Mesodermal cell (in vitro differentiated cells): ENCODE measurements at regions not wholly inside any gene's neighbourhood (a gene's known extent, or its start where the extent isn't known, plus 50 kb on each side); places are given as distances from the start of the nearest gene placed in this dataset.
"Not testable (repeated sequence)": the region's sequence is repeated elsewhere in the genome, so short reads cannot be mapped to it uniquely, and the experiment has no call there.

ENCODE experiments used
- H3K27ac ChIP-seq: 2 replicates; pipeline ENCODE4 v1.7.0; 2013; ENCODE audit warnings: mild to moderate bottlenecking, low read depth, low read length, moderate library complexity; ENCODE audit not compliant: severe bottlenecking
- H3K36me3 ChIP-seq: 2 replicates; pipeline ENCODE4 v1.7.1; 2013; ENCODE audit warnings: mild to moderate bottlenecking, low read length, moderate library complexity; ENCODE audit not compliant: control insufficient read depth, insufficient read depth
- H3K4me1 ChIP-seq: one replicate; pipeline ENCODE4 v1.7.1; 2013; ENCODE audit warnings: mild to moderate bottlenecking, low read length; ENCODE audit not compliant: insufficient read depth, control insufficient read depth, poor library complexity, severe bottlenecking
- H3K4me3 ChIP-seq: 2 replicates; pipeline ENCODE4 v1.7.0; 2013; ENCODE audit warnings: low read length, control low read depth, mild to moderate bottlenecking; ENCODE audit not compliant: insufficient read depth, poor library complexity, severe bottlenecking; ENCODE audit errors: extremely low read depth
- H3K9me3 ChIP-seq: 2 replicates; pipeline ENCODE4 v1.7.1; 2013; ENCODE audit warnings: mild to moderate bottlenecking, low read length, moderate library complexity; ENCODE audit not compliant: control insufficient read depth
- WGBS, 2 experiments: methylation state at CpG; one replicate each; pipeline ENCODE4 v1.1.5; 2013; ENCODE audit warnings: missing lambda C conversion rate in 2 of 2; ENCODE audit not compliant: insufficient coverage in 2 of 2; 5-methylcytosine and 5-hydroxymethylcytosine counted together

DNA sequence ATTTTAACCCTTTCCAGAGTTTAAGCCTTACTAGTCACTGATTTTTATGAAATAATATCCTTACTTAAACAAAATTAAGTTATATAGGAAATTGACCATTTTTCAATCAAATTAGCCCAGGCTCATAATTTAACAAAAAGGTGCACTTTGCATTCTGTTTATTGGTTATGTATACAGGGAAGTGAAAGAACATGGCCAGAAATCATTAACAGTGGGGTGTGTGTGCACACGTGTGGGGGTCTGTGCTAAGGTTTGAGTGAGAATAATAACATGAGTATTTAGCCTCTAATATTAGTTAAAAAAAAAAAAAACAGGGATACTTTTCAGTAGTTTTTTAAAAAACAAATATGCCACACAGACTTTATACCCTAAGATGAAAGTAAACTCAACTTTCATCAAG, 510.5 kb upstream of the PFKP start:
- no peaks in the 10 kb centered on the region for H3K36me3 ChIP-seq
- H3K27ac ChIP-seq, result no peak overlapping the region
- no peaks in the 10 kb centered on the region for H3K4me1 ChIP-seq
- no peaks in the 10 kb centered on the region for H3K9me3 ChIP-seq
- no CpG with 5 or more reads among the region's 1 CpG for WGBS, 2 experiments
- H3K4me3 ChIP-seq, result no peak overlapping the region

DNA sequence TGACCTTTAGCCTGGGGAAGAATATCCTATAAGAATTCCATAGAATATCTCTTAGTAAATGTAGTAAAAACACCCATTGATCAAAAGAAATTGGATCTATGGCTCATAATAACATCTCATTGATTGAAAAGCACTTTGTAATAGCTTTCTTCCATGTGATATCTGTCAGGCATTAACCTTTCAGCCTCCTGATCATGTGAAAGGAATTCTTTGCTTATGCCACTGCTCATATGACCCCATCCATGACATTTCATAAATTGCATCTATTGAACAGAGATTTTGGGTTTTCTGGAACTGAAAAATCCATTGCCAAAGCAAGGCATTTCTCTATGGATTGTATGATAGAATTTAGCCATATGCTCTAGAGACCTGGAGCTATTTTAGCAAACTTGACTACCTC, 519.3 kb upstream of the PFKP start:
- Histone ChIP-seq H3K27ac (no peak overlapping the region), H3K36me3 (no peaks in the 10 kb centered on the region), H3K4me1 (no peaks in the 10 kb centered on the region), H3K4me3 (no peak overlapping the region), H3K9me3 (no peaks in the 10 kb centered on the region)

DNA sequence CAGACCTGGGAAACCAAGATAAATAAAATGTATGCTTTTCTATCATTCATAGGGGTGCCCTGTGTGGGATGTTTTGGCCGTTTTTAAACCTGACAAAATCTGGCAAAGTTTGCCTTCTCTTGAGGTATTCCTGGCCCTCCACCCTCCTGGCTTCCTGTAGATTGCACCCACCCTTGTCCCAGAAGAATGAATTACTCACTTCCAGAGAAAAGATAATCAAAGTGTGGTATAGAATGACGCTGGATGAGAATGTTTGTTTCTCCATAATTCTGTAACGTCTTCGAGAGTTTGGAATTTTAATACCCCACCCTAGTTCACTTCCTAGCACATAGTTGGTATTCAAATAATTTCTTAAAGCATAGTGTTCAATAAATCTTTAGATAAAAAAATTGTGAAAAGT, 519.7 kb upstream of the PFKP start:
- Histone ChIP-seq H3K27ac (no peak overlapping the region), H3K9me3 (no peaks in the 10 kb centered on the region), H3K36me3 (no peaks in the 10 kb centered on the region), H3K4me3 (no peak overlapping the region), H3K4me1 (no peaks in the 10 kb centered on the region)
- WGBS, 2 experiments, result 67% methylated on average over 1 of the region's 4 CpGs; no CpG with 5 or more reads in 1 of the 2 experiments

DNA sequence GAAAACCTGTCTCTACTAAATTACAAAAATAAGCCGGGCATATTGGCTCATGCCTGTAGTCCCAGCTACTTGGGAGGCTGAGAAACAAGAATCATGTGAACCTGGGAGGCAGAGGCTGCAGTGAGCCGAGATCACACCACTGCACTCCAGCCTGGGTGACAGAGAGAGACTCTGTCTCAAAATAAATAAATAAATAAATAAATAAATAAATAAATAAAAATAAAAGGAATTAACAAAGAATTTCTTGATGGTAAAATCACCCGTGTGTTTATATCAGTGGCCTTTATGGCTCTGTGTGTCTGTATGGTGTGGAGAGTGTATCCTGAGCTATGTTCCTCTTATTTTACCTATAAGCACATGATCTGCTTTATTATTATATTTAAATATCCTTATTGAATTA, 520.5 kb upstream of the PFKP start:
- WGBS, 2 experiments, result 83% methylated on average over 1 of the region's 3 CpGs; no CpG with 5 or more reads in 1 of the 2 experiments
- H3K27ac ChIP-seq, H3K9me3 ChIP-seq, H3K36me3 ChIP-seq, H3K4me1 ChIP-seq, H3K4me3 ChIP-seq: not testable (repeated sequence)

DNA sequence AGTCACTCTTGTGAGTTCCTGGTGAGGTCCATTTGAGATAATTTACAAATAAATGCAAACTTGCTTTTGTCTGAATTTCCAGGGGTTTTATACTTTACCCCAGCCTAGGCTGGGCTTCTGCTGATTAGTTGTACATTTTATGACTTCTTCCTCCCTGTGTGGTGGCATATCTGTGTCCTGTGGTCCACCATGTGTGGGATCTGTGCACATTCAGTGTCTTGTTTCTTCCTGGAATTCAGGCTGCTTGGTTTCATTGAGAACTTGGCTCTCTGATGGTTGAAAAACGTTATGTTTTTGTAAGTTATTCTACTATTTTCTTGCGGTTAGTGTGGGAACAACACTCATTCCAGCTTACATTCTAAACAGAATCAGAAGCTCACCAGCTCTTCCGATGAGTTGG, 523.4 kb upstream of the PFKP start:
- Histone ChIP-seq H3K36me3 (no peaks in the 10 kb centered on the region), H3K4me1 (no peaks in the 10 kb centered on the region), H3K27ac (no peak overlapping the region), H3K9me3 (no peaks in the 10 kb centered on the region), H3K4me3 (no peak overlapping the region)
- WGBS, 2 experiments, result 100% methylated on average over 1 of the region's 3 CpGs

DNA sequence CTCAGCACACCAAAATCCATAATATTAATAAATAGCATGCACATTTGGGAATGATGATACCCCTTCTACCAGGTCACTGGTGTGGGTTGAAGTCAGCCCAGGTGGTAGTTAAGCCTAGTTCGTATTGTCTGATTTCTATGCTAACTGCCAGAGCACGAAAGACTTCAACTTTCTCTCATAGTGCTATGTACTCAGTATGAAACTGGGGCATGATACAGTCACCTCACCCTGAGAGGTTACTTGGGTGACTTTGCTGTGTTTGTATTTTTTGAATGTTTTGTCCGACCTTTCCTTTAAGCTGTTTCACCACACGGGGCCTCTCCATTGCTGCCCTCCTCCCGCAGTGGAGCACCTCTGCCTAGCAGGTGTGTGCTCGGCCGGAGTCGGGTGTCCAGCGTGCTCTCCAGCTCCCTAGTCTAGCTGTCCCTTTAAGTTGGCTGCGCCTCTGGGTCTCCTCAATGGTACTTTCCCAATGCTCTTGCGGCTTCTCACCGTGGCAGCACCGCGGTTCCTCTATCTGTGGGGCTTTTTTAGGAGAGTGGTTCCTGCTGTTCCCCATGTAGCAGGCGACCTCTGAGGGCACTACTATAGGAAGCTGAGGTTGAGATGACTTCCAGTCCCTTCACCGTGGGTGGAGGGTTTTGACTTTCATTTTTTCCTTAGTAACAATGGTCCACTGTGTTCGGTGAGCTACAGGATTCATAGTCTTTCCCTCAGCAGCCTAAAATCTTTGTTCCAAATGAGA, 524.0 kb upstream of the PFKP start:
- WGBS, 2 experiments, result 86 to 89% methylated on average over 11 to 12 of the region's 17 CpGs
- H3K9me3 ChIP-seq, result no peaks in the 10 kb centered on the region
- no peak overlapping the region for H3K4me3 ChIP-seq
- no peaks in the 10 kb centered on the region for H3K36me3 ChIP-seq
- no peaks in the 10 kb centered on the region for H3K4me1 ChIP-seq
- no peak overlapping the region for H3K27ac ChIP-seq

DNA sequence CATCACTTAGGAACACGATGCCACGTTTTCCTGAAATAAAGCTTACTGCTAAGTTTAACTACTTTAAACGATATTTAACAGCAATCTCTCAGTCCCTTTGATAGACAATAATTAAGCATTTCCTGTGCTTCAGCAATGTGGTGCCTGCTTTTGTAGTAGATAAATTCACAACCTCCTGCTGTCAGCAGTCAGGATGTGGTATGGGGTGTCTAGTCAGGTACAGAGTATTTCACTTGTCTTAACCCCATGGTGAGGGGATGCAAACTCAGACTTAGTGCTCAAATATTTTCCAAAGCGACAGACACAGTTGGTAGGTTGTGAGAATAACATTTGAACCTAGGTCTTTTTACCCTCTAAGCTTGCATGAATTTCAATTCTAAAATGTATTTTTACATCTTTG, 526.2 kb upstream of the PFKP start:
- H3K4me3 ChIP-seq, result no peak overlapping the region
- 60 to 66% methylated on average over 1 to 3 of the region's 4 CpGs for whole genome bisulfite sequencing, 2 experiments

DNA sequence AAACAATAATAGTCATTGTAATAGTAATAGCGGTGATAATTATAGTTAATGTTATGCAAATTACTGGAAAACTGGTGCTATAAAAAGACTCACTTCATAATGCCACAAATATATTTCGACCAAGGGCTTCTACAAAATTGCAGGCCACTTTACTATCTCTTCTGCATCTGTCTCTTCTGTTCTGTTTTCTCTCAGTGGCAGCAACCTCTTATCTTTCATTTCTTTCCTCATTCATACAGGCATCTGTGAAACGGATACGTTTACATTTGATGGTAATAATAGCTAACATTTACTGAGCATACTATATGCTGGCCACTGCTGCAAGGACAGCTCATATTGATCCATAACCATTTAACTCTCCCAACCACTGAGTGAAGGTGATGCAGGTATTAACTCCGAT, 537.4 kb upstream of the PFKP start:
- Histone ChIP-seq H3K4me1 (no peaks in the 10 kb centered on the region), H3K36me3 (no peaks in the 10 kb centered on the region), H3K27ac (no peak overlapping the region), H3K4me3 (no peak overlapping the region), H3K9me3 (no peaks in the 10 kb centered on the region)
- WGBS, 2 experiments, result 60 to 86% methylated on average over 1 to 2 of the region's 5 CpGs

More for the DNA sequence above, 526.2 kb upstream of the PFKP start:
- no peak overlapping the region for H3K27ac ChIP-seq
- no peaks in the 10 kb centered on the region for H3K36me3 ChIP-seq
- H3K9me3 ChIP-seq, result no peaks in the 10 kb centered on the region
- no peaks in the 10 kb centered on the region for H3K4me1 ChIP-seq

DNA sequence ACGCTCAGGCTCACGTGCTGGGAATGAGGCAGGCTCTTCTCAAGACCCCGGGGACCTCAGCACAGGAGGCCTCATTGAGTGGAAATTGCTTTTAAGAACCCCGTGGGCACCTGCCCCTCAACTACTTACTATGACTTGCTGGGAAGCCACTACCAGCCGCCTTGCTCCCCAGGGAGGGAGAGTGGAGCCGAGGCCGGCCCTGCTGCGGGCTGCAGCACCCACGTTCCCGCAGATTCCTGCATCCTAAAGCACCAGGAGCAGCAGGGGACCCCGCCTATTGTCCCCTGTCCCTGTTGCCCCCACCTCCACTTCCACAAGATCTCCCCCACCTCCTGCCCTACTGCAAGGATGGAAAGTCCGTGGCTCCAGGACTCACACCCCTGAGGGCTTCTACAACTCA, 541.6 kb upstream of the PFKP start:
- Histone ChIP-seq H3K4me3 (no peak overlapping the region), H3K27ac (no peak overlapping the region), H3K4me1 (no peaks in the 10 kb centered on the region), H3K36me3 (no peaks in the 10 kb centered on the region), H3K9me3 (no peaks in the 10 kb centered on the region)
- 91 to 94% methylated on average over 6 to 7 of the region's 12 CpGs for WGBS, 2 experiments

DNA sequence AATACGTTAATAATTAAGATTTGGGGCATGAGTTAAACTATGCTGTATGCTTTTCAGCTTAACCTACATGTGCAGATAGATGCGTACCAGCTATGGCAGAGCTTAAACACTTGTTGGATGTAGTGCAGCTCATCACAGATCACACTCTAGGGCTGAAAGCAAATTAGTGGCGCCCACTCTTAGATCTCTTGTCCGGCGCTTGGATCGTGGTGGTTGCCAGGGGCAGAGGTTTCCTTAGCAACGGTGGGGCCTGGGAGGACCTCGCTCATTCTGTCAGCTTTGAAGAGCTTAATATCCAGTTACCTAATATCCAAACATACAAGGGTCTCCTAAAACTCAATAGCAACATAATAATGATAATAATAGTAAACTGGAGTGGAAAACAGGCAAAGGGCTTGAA, 548.2 kb upstream of the PFKP start:
- Histone ChIP-seq H3K4me1 (no peaks in the 10 kb centered on the region), H3K4me3 (no peak overlapping the region), H3K9me3 (no peaks in the 10 kb centered on the region), H3K36me3 (no peaks in the 10 kb centered on the region), H3K27ac (no peak overlapping the region)
- 92 to 97% methylated on average over 3 to 6 of the region's 8 CpGs for WGBS, 2 experiments

DNA sequence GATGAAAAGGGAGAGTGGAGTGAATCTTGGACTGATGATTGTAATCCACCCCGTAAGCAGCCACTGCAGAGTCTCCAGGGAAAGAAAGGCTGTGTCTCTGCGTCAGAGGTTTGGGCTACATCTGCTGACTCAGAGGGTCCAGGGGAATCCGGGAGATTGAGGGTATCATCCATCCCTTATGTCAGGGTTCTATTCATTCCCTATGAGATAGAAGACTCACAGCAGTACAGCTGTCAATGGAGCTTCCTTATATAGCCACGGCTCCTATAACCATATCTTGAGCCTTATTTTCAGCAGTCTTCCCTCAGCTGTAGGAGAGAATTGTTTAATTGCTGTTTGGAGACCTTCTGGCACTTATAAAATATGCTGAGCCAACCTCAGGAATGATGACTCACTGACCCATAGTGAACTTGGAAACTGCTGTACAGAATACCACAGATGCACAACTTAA, 558.2 kb upstream of the PFKP start:
- H3K4me3 ChIP-seq, result no peak overlapping the region
- no peak overlapping the region for H3K27ac ChIP-seq
- H3K4me1 ChIP-seq, result no peaks in the 10 kb centered on the region
- no peaks in the 10 kb centered on the region for H3K9me3 ChIP-seq
- WGBS, 2 experiments, result 91% methylated on average over 3 of the region's 4 CpGs
- no peaks in the 10 kb centered on the region for H3K36me3 ChIP-seq
